ENCODE measurements at regions not wholly inside any gene's neighbourhood (a gene's known extent, or its start where the extent isn't known, plus 50 kb on each side); places are given as distances from the start of the nearest gene placed in this dataset.

GRCh38 chr4:42280327-42281095 is 116.8 kb upstream of the SHISA3 start:
- TF ChIP-seq EZH2phosphoT487 (IDR thresholded peaks at IDR 0.05; ENCODE audit: borderline replicate concordance) (no peak), CTCF (conservative IDR thresholded peaks at IDR 0.05; ENCODE audit: low read length) (peak; percentile 80)
